OCI-LY7 (cell line): ENCODE measurements at regions not wholly inside any gene's neighbourhood (a gene's known extent, or its start where the extent isn't known, plus 50 kb on each side); places are given as distances from the start of the nearest gene placed in this dataset.

Experiments used
- BruUV-seq: library from RNA; stranded (reverse); fragments of 400-500 nt; replicated peaks from 2 replicates; lab custom pipeline; 2021; lab: Mats Ljungman, UMichigan
- CTCF ChIA-PET: fragments of 300-600 bp; sonication (Branson Sonifier 250); formaldehyde crosslinking; loops from one replicate; lab custom pipeline; 2022; ENCODE audit warnings: antibody characterized with exemption; ENCODE audit not compliant: unreplicated experiment; lab: Charles Lee
- POLR2A ChIA-PET: fragments of 300-600 bp; sonication (Branson Sonifier 250); formaldehyde crosslinking; loops from one replicate; lab custom pipeline; 2022; ENCODE audit warnings: antibody characterized with exemption; lab: Charles Lee
- DNase-seq: peaks from one replicate; pipeline ENCODE4 v3.0.0-alpha.2; 2015; ENCODE audit warnings: low spot score
- H2AFZ ChIP-seq: fragments of 200-600 bp; sonication (generic), shearing (Covaris generic); 2 replicates; pipeline ENCODE4 v1.6.1; 2014; ENCODE audit warnings: mild to moderate bottlenecking, antibody characterized with exemption, low read length, moderate library complexity
- H3K27ac ChIP-seq: fragments of 200-600 bp; sonication (generic); 2 replicates; pipeline ENCODE4 v1.5.1; 2014; ENCODE audit warnings: mixed run types, low read depth, mild to moderate bottlenecking, moderate library complexity, low read length, inconsistent platforms; ENCODE audit not compliant: poor library complexity, severe bottlenecking
- H3K36me3 ChIP-seq: fragments of 200-600 bp; sonication (generic); 2 replicates; pipeline ENCODE4 v1.6.1; 2014; ENCODE audit warnings: mild to moderate bottlenecking, antibody characterized with exemption, low read length, moderate library complexity, mixed read lengths; ENCODE audit not compliant: insufficient read depth
- H3K4me1 ChIP-seq: fragments of 200-600 bp; sonication (generic); 2 replicates; pipeline ENCODE4 v1.5.1; 2014; ENCODE audit warnings: mild to moderate bottlenecking, low read length; ENCODE audit not compliant: insufficient read depth, poor library complexity, severe bottlenecking
- H3K4me2 ChIP-seq: fragments of 200-600 bp; sonication (generic); 2 replicates; pipeline ENCODE4 v1.6.1; 2014; ENCODE audit warnings: mild to moderate bottlenecking, low read length
- H3K4me3 ChIP-seq: fragments of 200-600 bp; sonication (generic); 2 replicates; pipeline ENCODE4 v1.5.1; 2014; ENCODE audit warnings: mild to moderate bottlenecking, low read depth, low read length; ENCODE audit not compliant: poor library complexity, severe bottlenecking
- H3K79me2 ChIP-seq: fragments of 200-600 bp; sonication (generic); 2 replicates; pipeline ENCODE4 v1.6.1; 2016; ENCODE audit warnings: low read depth, mild to moderate bottlenecking, low read length, moderate library complexity, mixed read lengths; ENCODE audit not compliant: insufficient read depth
- H3K9me2 ChIP-seq: fragments of 200-600 bp; sonication (generic); 2 replicates; pipeline ENCODE4 v1.6.1; 2016; ENCODE audit warnings: mild to moderate bottlenecking, low read length, mixed read lengths; ENCODE audit not compliant: insufficient read depth
- H3K9me3 ChIP-seq: fragments of 200-600 bp; sonication (generic); 2 replicates; pipeline ENCODE4 v1.6.1; 2014; ENCODE audit warnings: mild to moderate bottlenecking, mixed run types, low read length, mixed read lengths
- H4K20me1 ChIP-seq: fragments of 200-600 bp; sonication (generic); 2 replicates; pipeline ENCODE4 v1.6.1; 2014; ENCODE audit warnings: mild to moderate bottlenecking, antibody characterized with exemption, low read length, moderate library complexity, mixed read lengths; ENCODE audit not compliant: insufficient read depth
- CTCF ChIP-seq: fragments of 200-600 bp; sonication (generic); conservative IDR thresholded peaks from 2 replicates; pipeline ENCODE4 v1.5.1; 2014; ENCODE audit warnings: mild to moderate bottlenecking, antibody characterized with exemption, low read length, moderate library complexity, mixed read lengths
- EZH2phosphoT487 ChIP-seq: fragments of 200-600 bp; sonication (generic); IDR thresholded peaks from 2 replicates; pipeline ENCODE4 v1.6.1; 2018; ENCODE audit warnings: low read depth, borderline replicate concordance, mild to moderate bottlenecking, mixed run types, antibody characterized with exemption, low read length, moderate library complexity, mixed read lengths
- intact Hi-C: fragments of 100-400 bp; cut with micrococcal nuclease; formaldehyde crosslinking; loops from one replicate; pipeline ENCODE4 v1.10.0; 2022; ENCODE audit not compliant: unreplicated experiment

GRCh38 chr6:113009682-113010081 lies 662.6 kb downstream of the RFPL4B start:
- Histone ChIP-seq H3K79me2 (no peaks in the 10 kb centered on the region), H3K4me1 (no peaks in the 10 kb centered on the region), H3K9me2 (no peaks in the 10 kb centered on the region), H3K4me2 (no peak overlapping the region), H3K27ac (no peak overlapping the region), H2AFZ (no peak overlapping the region), H3K9me3 (no peaks in the 10 kb centered on the region), H3K4me3 (no peak overlapping the region), H3K36me3 (no peaks in the 10 kb centered on the region), H4K20me1 (no peaks in the 10 kb centered on the region)
- TF ChIP-seq CTCF (no peak), EZH2phosphoT487 (no peak)
- DNase-seq, result no peak
- ChIA-PET POLR2A (no interaction called here), CTCF (no interaction called here)
- BruUV-seq, result no TSS peak
- intact Hi-C loops, result no loop called here

- H3K4me1 ChIP-seq, result no peaks in the 10 kb centered on the region
- H3K79me2 ChIP-seq, result no peaks in the 10 kb centered on the region
- BruUV-seq, result no TSS peak
- no peaks in the 10 kb centered on the region for H4K20me1 ChIP-seq
- intact Hi-C loops, result no loop called here
- no peaks in the 10 kb centered on the region for H3K9me2 ChIP-seq
- no peak overlapping the region for H3K4me2 ChIP-seq
- H3K9me3 ChIP-seq, result no peaks in the 10 kb centered on the region
- CTCF ChIA-PET, result no interaction called here
- H2AFZ ChIP-seq, result no peak overlapping the region
- no peak overlapping the region for H3K4me3 ChIP-seq
- no peak for DNase-seq
- POLR2A ChIA-PET, result interaction anchor here (0.7 to 1.5 kb wide), 3 partner anchors 12 to 664 kb away, joined by 3 read pairs; no protein-coding TSS in a partner anchor
- TF ChIP-seq CTCF, result no peak
- no peak for TF ChIP-seq EZH2phosphoT487
- H3K27ac ChIP-seq, result no peak overlapping the region
- no peaks in the 10 kb centered on the region for H3K36me3 ChIP-seq
Measured at GRCh38 chr6:113010196-113010989, 663.3 kb downstream of the RFPL4B start.

- TF ChIP-seq EZH2phosphoT487 (no peak), CTCF (no peak)
- no TSS peak for BruUV-seq
- CTCF ChIA-PET, result no interaction called here
Measured at GRCh38 chr6:113011389-113011788, 664.3 kb downstream of the RFPL4B start.

More at GRCh38 chr6:113011389-113011788, 664.3 kb downstream of the RFPL4B start:
- H3K79me2 ChIP-seq, result no peaks in the 10 kb centered on the region
- H3K4me3 ChIP-seq, result no peak overlapping the region
- no peaks in the 10 kb centered on the region for H4K20me1 ChIP-seq
- intact Hi-C loops, result no loop called here
- no peaks in the 10 kb centered on the region for H3K9me2 ChIP-seq
- no peak overlapping the region for H2AFZ ChIP-seq
- POLR2A ChIA-PET, result interaction anchor here (0.8 to 1.5 kb wide), 2 partner anchors 11 to 14 kb away, joined by 3 read pairs; no protein-coding TSS in a partner anchor
- no peaks in the 10 kb centered on the region for H3K9me3 ChIP-seq
- no peaks in the 10 kb centered on the region for H3K4me1 ChIP-seq
- DNase-seq, result no peak
- H3K4me2 ChIP-seq, result no peak overlapping the region
- no peak overlapping the region for H3K27ac ChIP-seq
- H3K36me3 ChIP-seq, result no peaks in the 10 kb centered on the region
